H9 (cell line): ENCODE measurements at regions not wholly inside any gene's neighbourhood (a gene's known extent, or its start where the extent isn't known, plus 50 kb on each side); places are given as distances from the start of the nearest gene placed in this dataset.

ENCODE experiments used
- DNase-seq: peaks from one replicate; pipeline ENCODE4 v3.0.0-alpha.2; 2017
- H2AFZ ChIP-seq: one replicate; pipeline ENCODE4 v1.6.1; 2013; ENCODE audit warnings: mild to moderate bottlenecking, low read length, control low read depth, moderate library complexity
- H2AK5ac ChIP-seq: 2 replicates; pipeline ENCODE4 v1.6.1; 2013; ENCODE audit warnings: low read length, control low read depth, mixed read lengths; ENCODE audit not compliant: insufficient read length
- H2BK120ac ChIP-seq: one replicate; pipeline ENCODE4 v1.6.1; 2013; ENCODE audit warnings: low read depth, mild to moderate bottlenecking, low read length, control low read depth, inconsistent platforms; ENCODE audit not compliant: poor library complexity, severe bottlenecking
- H2BK12ac ChIP-seq: 2 replicates; pipeline ENCODE4 v1.6.1; 2013; ENCODE audit warnings: low read length, control low read depth, mixed read lengths, low read depth; ENCODE audit not compliant: insufficient read length
- H2BK15ac ChIP-seq: 2 replicates; pipeline ENCODE4 v1.6.1; 2013; ENCODE audit warnings: low read depth, low read length, control low read depth
- H2BK20ac ChIP-seq: one replicate; pipeline ENCODE4 v1.6.1; 2013; ENCODE audit warnings: low read depth, mild to moderate bottlenecking, low read length, control low read depth, inconsistent platforms; ENCODE audit not compliant: poor library complexity, severe bottlenecking
- H2BK5ac ChIP-seq: 2 replicates; pipeline ENCODE4 v1.6.1; 2013; ENCODE audit warnings: low read length, control low read depth, mixed read lengths; ENCODE audit not compliant: insufficient read length
- H3K14ac ChIP-seq: 2 replicates; pipeline ENCODE4 v1.6.1; 2013; ENCODE audit warnings: low read length, control low read depth; ENCODE audit not compliant: insufficient read depth
- H3K18ac ChIP-seq: 2 replicates; pipeline ENCODE4 v1.6.1; 2013; ENCODE audit warnings: low read depth, mild to moderate bottlenecking, mixed read lengths, low read length, control low read depth; ENCODE audit not compliant: insufficient read length
- H3K23ac ChIP-seq: 2 replicates; pipeline ENCODE4 v1.6.1; 2013; ENCODE audit warnings: low read length, control low read depth, mixed read lengths, low read depth; ENCODE audit not compliant: insufficient read length
- H3K23me2 ChIP-seq: 2 replicates; pipeline ENCODE4 v1.6.1; 2013; ENCODE audit warnings: low read depth, mild to moderate bottlenecking, mixed read lengths, low read length, control low read depth; ENCODE audit not compliant: insufficient read length, poor library complexity, severe bottlenecking
- H3K27ac ChIP-seq: 2 replicates; pipeline ENCODE4 v1.5.1; 2013; ENCODE audit warnings: low read length, control low read depth, mixed read lengths, low read depth; ENCODE audit not compliant: insufficient read length
- H3K27me3 ChIP-seq: 2 replicates; pipeline ENCODE4 v1.6.1; 2013; ENCODE audit warnings: low read length, control low read depth, inconsistent platforms; ENCODE audit not compliant: insufficient read depth
- H3K4ac ChIP-seq: 2 replicates; pipeline ENCODE4 v1.6.1; 2013; ENCODE audit warnings: low read depth, mild to moderate bottlenecking, control low read depth, inconsistent platforms, low read length, moderate library complexity
- H3K4me1 ChIP-seq: 2 replicates; pipeline ENCODE4 v1.6.1; 2013; ENCODE audit warnings: low read length, control low read depth, inconsistent platforms; ENCODE audit not compliant: insufficient read depth
- H3K4me2 ChIP-seq: 2 replicates; pipeline ENCODE4 v1.6.1; 2013; ENCODE audit warnings: low read length, control low read depth, mixed read lengths; ENCODE audit not compliant: insufficient read length, insufficient read depth
- H3K56ac ChIP-seq: 2 replicates; pipeline ENCODE4 v1.6.1; 2013; ENCODE audit warnings: low read depth, mild to moderate bottlenecking, mixed read lengths, low read length, control low read depth; ENCODE audit not compliant: insufficient read length
- H3K79me1 ChIP-seq: 2 replicates; pipeline ENCODE4 v1.6.1; 2013; ENCODE audit warnings: low read depth, mild to moderate bottlenecking, moderate library complexity, low read length, control low read depth, inconsistent platforms; ENCODE audit not compliant: insufficient read depth, poor library complexity, severe bottlenecking
- H3K79me2 ChIP-seq: 2 replicates; pipeline ENCODE4 v1.6.1; 2013; ENCODE audit warnings: low read length, control low read depth, inconsistent platforms; ENCODE audit not compliant: insufficient read depth
- H3K9ac ChIP-seq: 2 replicates; pipeline ENCODE4 v1.6.1; 2013; ENCODE audit warnings: low read length, control low read depth, mixed read lengths; ENCODE audit not compliant: insufficient read length; ENCODE audit errors: extremely low read depth
- H3K9me3 ChIP-seq: one replicate; pipeline ENCODE4 v1.6.1; 2013; ENCODE audit warnings: low read depth, low read length, inconsistent platforms; ENCODE audit not compliant: control insufficient read depth
- H3T11ph ChIP-seq: one replicate; pipeline ENCODE4 v1.6.1; 2013; ENCODE audit warnings: mild to moderate bottlenecking, low read length, control low read depth, inconsistent platforms
- H4K20me1 ChIP-seq: one replicate; pipeline ENCODE4 v1.6.1; 2013; ENCODE audit not compliant: control insufficient read depth, insufficient read length, insufficient read depth
- H4K5ac ChIP-seq: 2 replicates; pipeline ENCODE4 v1.6.1; 2013; ENCODE audit warnings: low read depth, mild to moderate bottlenecking, mixed read lengths, low read length, control low read depth; ENCODE audit not compliant: insufficient read length
- H4K8ac ChIP-seq: replicated peaks from 2 replicates; pipeline ENCODE4 v1.6.1; 2013; ENCODE audit warnings: low read length, control low read depth, mixed read lengths, low read depth; ENCODE audit not compliant: insufficient read length
- H4K91ac ChIP-seq: 2 replicates; pipeline ENCODE4 v1.6.1; 2013; ENCODE audit warnings: low read depth, mild to moderate bottlenecking, moderate library complexity, mixed read lengths, low read length, control low read depth; ENCODE audit not compliant: insufficient read length
- H3K27ac Mint-ChIP-seq, 3 experiments: 2 replicates in 2 of 3; 3 replicates in 1 of 3; pipeline ENCODE4 v1.8.0; 2020 to 2021; ENCODE audit warnings: mixed read lengths in 3 of 3, mild to moderate bottlenecking in 1 of 3, moderate library complexity in 1 of 3
- H3K27me3 Mint-ChIP-seq: 2 replicates; pipeline ENCODE4 v1.8.0; 2021; ENCODE audit warnings: low read depth, mild to moderate bottlenecking, moderate library complexity, mixed read lengths
- H3K36me3 Mint-ChIP-seq, 3 experiments: 2 replicates in 2 of 3; 3 replicates in 1 of 3; pipeline ENCODE4 v1.8.0; 2020 to 2021; ENCODE audit warnings: low read depth in 3 of 3, mixed read lengths in 3 of 3; ENCODE audit not compliant: insufficient read depth in 1 of 3
- H3K4me1 Mint-ChIP-seq, 2 experiments: 2 replicates each; pipeline ENCODE4 v1.8.0; 2020; ENCODE audit warnings: mixed read lengths in 2 of 2
- H3K4me3 Mint-ChIP-seq, 2 experiments: 2 replicates in 1 of 2; 3 replicates in 1 of 2; pipeline ENCODE4 v1.8.0; 2020 to 2021; ENCODE audit warnings: mild to moderate bottlenecking in 2 of 2, mixed read lengths in 2 of 2, moderate library complexity in 1 of 2
- H3K9me3 Mint-ChIP-seq, 2 experiments: 2 replicates in 1 of 2; 3 replicates in 1 of 2; pipeline ENCODE4 v1.8.0; 2020; ENCODE audit warnings: mild to moderate bottlenecking in 2 of 2, mixed read lengths in 2 of 2, moderate library complexity in 1 of 2
- WGBS: extraction: QIAGEN DNeasy Blood & Tissue Kit; methylation state at CpG from one replicate; pipeline ENCODE4 v1.1.7; 2013; ENCODE audit warnings: missing lambda C conversion rate, low lambda C conversion rate, mixed read lengths; ENCODE audit not compliant: insufficient read length; ENCODE audit errors: extremely low coverage; 5-methylcytosine and 5-hydroxymethylcytosine counted together
- TF ChIP-seq, protein P1 (sequence below): fragments of 200-600 bp; sonication (generic); conservative IDR thresholded peaks from 3 replicates; pipeline ENCODE4 v1.8.0; 2021; ENCODE audit warnings: antibody characterized with exemption, mild to moderate bottlenecking

DNA sequence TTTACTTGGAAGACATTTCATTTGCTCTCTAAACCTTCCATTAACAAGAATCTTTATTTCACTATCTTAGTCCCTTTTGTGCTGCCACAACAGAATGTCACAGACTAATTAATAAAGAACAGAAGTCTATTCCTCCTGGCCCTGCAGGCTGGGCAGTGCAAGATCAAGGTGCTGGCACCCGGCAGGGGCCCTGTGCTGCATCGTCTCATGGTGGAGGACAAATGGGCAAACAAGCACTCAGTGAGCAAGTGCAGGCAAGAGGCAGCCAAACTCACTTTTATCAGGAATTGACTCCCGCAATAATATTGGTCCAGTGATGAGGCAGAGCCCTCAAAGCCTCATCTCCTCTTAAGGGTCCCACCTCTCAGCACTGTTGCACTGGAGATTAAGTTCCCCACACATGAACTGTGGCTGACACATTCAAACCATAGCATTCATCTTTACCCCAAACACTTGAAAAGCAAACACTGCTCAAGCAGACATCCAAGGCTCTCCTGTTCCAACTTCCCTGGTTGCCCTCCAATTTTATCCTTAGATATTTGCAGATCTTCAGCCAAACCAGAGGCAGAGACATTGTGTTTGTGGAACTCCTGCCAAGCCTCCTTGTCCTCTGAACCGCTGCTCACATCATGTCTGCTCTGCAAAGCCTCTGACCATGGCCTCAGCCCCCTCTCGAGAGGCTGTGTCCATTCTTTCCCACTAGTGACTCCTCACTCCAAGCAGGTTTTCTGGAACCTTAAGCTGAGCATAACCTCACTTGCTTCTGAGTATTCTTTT is 404.4 kb upstream of the SOX11 start:
- Histone ChIP-seq H2AK5ac (no peak overlapping the region), H2BK15ac (no peak overlapping the region), H3K9me3 (no peaks in the 10 kb centered on the region), H3K4ac (no peak overlapping the region), H3K4me2 (no peak overlapping the region), H2BK20ac (no peak overlapping the region), H3K27ac (no peak overlapping the region), H3K14ac (no peak overlapping the region), H4K8ac (no peak overlapping the region), H3K9ac (no peak overlapping the region), H4K5ac (no peak overlapping the region), H4K91ac (no peak overlapping the region), H3K27me3 (no peaks in the 10 kb centered on the region), H3K23ac (no peak overlapping the region), H2BK120ac (no peak overlapping the region), H3T11ph (no peak overlapping the region), H3K79me1 (no peaks in the 10 kb centered on the region), H3K79me2 (no peaks in the 10 kb centered on the region), H3K23me2 (no peaks in the 10 kb centered on the region), H2AFZ (no peak overlapping the region), H4K20me1 (no peaks in the 10 kb centered on the region), H2BK5ac (no peak overlapping the region), H2BK12ac (no peak overlapping the region), H3K56ac (no peak overlapping the region), H3K18ac (no peak overlapping the region), H3K4me1 (no peaks in the 10 kb centered on the region)
- DNase-seq: no peak
- Mint-ChIP-seq H3K27me3 (peaks cover 2% of the 10 kb centered on the region; the same call in 1 of the 2 replicates), H3K9me3 (no peaks in the 10 kb centered on the region), H3K36me3 (no peaks in the 10 kb centered on the region), H3K4me1 (peaks cover 9 to 12% of the 10 kb centered on the region in 2 experiments), H3K27ac (no peak overlapping the region), H3K4me3 (no peak overlapping the region)
- TF ChIP-seq, protein P1, sequence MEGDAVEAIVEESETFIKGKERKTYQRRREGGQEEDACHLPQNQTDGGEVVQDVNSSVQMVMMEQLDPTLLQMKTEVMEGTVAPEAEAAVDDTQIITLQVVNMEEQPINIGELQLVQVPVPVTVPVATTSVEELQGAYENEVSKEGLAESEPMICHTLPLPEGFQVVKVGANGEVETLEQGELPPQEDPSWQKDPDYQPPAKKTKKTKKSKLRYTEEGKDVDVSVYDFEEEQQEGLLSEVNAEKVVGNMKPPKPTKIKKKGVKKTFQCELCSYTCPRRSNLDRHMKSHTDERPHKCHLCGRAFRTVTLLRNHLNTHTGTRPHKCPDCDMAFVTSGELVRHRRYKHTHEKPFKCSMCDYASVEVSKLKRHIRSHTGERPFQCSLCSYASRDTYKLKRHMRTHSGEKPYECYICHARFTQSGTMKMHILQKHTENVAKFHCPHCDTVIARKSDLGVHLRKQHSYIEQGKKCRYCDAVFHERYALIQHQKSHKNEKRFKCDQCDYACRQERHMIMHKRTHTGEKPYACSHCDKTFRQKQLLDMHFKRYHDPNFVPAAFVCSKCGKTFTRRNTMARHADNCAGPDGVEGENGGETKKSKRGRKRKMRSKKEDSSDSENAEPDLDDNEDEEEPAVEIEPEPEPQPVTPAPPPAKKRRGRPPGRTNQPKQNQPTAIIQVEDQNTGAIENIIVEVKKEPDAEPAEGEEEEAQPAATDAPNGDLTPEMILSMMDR: no peak
- WGBS: no CpG with 5 or more reads among the region's 5 CpGs
